Ramos (cell line): ENCODE measurements at regions not wholly inside any gene's neighbourhood (a gene's known extent, or its start where the extent isn't known, plus 50 kb on each side); places are given as distances from the start of the nearest gene placed in this dataset.

ENCODE experiments used
- in situ Hi-C: fragments of 300-500 bp; cut with MboI; formaldehyde crosslinking; loops from one replicate; pipeline ENCODE4 v1.14.3; 2022; ENCODE audit warnings: low sequenced_read_pairs; ENCODE audit not compliant: unreplicated experiment

DNA sequence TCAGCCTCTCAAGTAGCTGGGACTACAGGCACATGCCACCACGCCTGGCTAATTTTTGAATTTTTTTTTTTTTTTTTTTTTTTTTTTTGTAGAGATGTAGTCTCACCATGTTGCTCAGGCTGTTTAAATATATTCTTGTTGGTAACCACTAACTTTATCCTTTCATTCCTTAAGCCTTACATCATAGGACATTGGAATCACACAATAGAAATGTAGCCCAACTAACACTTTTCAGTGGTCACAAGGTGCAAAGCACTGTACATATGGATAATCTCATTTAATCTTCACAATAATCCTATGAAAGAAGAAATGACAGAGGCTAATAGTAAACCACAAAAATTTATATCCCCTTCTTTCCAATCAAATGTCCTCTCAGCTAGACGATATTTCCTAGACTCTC is 417.8 kb upstream of the DACH1 start:
- in situ Hi-C loops: no loop called here

- in situ Hi-C loops: no loop called here
Observed at GRCh38 chr13:72261732-72262131, 394.7 kb upstream of the DACH1 start.

- in situ Hi-C loops: no loop called here
Observed at GRCh38 chr13:72259528-72259927, 392.5 kb upstream of the DACH1 start.

- in situ Hi-C loops: no loop called here
Observed at GRCh38 chr13:72258340-72258981, 391.5 kb upstream of the DACH1 start.

DNA sequence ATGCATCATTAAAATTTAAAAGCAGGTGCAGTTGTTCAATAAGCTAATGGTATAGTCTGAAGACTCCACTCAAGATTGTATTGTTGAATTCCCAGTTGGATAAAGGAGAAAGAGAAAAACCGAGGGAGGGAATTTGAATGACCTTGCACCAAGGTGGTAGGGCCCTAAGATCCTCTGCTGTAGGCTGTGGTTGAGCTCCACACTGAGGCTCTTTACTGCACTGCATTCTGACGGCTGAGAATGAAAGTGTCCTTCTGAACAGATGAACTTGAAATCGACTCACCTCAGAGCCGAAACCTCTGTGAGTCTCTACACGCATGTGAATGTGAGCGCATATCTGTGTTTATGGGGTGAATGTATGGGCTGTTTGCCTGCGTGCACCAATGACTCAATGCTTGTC is 388.9 kb upstream of the DACH1 start:
- in situ Hi-C loops: no loop called here

DNA sequence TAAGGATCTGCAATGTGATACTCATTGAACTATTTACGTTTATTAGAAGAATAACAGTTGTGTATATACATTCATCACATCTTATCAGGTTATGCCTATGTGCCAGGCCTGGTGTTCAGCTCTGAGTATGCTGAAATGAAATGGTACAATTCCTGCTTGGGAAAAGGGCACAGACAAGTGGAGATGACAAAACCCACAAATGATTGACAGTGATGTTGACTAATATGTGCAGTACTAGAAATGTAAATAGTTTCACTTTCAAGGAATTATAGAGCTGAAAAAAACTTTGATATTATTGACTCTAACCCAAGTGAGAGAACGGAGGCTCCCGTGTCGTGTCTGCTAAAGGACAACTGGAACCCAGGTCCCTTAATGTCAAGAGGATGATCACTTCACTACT is 386.8 kb upstream of the DACH1 start:
- in situ Hi-C loops: no loop called here

- in situ Hi-C loops: no loop called here
Observed at GRCh38 chr13:72246396-72246795, 379.4 kb upstream of the DACH1 start.

GRCh38 chr13:72244788-72245187 is 377.8 kb upstream of the DACH1 start:
- in situ Hi-C loops: no loop called here

- in situ Hi-C loops: no loop called here
Observed at GRCh38 chr13:72230131-72230530, 363.1 kb upstream of the DACH1 start.

- in situ Hi-C loops: no loop called here
Observed at GRCh38 chr13:72229067-72229466, 362.1 kb upstream of the DACH1 start.

GRCh38 chr13:72221276-72221962 is 354.4 kb upstream of the DACH1 start:
- in situ Hi-C loops: no loop called here

DNA sequence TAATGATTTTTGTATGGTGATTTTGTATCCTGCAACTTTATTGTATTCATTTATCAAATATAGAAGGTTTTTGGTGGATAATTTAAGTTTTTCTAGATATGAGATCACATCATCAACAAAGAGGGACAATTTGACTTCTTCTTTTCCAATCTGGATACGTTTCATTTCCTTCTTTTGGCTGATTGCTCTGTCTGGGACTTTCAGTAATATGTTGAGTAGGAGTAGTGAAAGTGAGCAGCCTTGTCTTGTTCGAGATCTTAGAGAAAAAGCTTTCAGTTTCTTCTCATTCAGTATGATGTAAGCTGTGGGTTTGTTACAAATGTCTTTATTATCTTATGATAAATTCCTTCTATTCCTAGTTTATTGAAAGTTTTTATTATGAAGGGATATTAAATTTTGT is 352.0 kb upstream of the DACH1 start:
- in situ Hi-C loops: no loop called here

DNA sequence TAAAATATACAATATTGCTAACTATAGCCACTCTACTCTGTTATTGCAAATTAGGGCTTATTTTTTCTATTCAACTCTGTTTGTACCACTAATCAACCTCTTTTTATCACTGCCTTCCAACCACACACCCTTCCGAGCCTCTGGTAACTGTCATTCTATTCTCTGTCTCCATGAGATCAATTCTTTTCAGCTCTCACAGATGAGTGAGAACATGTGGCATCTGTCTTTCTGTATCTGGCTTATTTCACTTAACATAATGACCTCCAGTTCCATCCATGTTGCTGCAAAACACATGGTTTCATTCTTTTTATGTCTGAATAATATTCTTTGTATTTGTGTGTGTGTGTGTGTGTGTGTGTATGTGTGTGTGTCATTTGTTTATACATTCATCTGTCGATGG is 350.1 kb upstream of the DACH1 start:
- in situ Hi-C loops: no loop called here

GRCh38 chr13:72208112-72208645 is 341.2 kb upstream of the DACH1 start:
- in situ Hi-C loops: no loop called here

- in situ Hi-C loops: no loop called here
Observed at GRCh38 chr13:72205773-72206172, 338.8 kb upstream of the DACH1 start.

GRCh38 chr13:72204291-72204690 is 337.3 kb upstream of the DACH1 start:
- in situ Hi-C loops: no loop called here

DNA sequence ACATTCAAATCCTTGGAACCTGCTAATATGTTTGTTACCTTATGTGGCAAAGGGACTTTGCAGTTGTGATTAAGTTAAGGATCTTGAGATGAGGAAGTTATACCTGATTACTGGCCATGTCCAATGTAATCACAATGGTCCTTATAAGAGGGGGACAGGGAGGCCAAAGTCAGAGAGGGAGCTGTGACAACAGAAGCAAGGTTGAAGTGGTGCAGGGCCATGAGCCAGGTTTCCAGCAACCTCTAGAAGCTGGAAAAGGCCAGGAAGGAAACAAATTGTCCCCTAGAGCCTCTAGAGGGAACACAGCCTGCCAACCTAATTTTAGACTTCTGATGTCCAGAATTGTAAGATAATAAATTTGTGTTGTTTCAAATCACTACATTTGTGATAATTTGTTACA is 334.7 kb upstream of the DACH1 start:
- in situ Hi-C loops: no loop called here

DNA sequence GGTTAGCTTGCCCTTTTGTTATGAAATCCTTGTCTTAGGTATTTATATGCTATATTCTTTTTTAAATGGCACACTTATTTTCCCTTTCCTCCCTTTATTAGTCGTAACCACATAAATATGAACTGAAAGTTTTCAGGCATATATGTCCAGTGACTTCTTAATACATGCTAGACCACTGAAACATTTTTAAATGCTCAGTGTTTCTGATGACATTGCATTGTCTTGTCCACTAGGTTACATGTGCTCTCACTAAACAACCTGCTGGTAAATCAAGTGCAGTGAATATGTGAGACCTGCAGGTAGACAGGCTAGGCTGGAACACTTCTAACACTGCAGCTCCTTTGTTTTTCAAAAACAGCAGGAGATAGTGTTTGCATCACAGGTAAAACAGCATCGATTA is 332.6 kb upstream of the DACH1 start:
- in situ Hi-C loops: loop anchor here (10.0 kb wide), 1 partner anchor 65 kb away; no protein-coding TSS in a partner anchor

DNA sequence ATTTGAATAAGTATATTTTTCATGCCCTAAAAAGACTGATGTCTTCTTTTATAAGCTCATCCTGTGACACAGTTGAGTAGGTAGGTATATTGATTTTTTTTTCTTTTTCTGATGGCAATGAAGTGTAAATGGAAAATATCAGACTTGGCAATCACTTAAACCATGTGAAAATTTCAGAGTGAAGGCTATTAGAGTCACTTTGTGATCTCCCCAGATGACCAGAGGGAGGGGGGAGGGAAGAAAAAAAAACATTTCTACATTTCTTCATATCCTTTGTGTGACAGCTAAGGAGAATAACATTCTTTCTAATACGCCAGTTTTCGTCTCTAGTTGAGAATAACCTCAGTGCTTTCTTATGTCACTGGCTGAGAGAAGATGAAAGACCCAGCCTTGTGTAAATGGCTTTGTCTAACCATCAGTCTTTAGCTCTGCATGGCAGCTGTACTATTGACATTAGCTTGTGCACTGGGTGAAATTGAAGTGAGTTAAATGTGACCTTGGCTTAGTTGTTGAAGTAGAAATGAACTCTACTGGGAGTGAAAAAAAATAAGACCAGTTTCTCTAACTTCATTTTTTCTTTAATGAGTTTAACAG is 332.1 kb upstream of the DACH1 start:
- in situ Hi-C loops: loop anchor here (10.0 kb wide), 1 partner anchor 64 kb away; no protein-coding TSS in a partner anchor

DNA sequence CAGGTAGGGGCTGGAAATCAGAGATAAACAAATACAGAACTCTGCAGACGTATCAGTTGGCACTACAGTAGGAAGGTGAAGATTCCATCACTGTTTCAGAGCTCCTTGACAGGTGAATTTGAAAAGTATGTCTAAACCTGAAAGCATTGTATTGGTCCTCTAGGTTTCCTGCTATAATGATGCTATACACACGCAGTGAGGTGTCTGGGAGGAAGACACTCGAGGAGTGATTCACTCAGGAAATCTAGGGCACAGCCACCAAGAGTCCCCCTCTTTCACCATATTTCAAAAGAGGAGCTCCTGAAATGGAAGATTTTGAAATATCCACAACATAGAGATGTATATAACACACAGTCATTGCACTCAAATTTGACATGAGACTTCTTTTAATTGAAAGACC is 331.0 kb upstream of the DACH1 start:
- in situ Hi-C loops: loop anchor here (10.0 kb wide), 1 partner anchor 63 kb away; no protein-coding TSS in a partner anchor

- in situ Hi-C loops: loop anchor here (10.0 kb wide), 1 partner anchor 60 kb away; no protein-coding TSS in a partner anchor
Observed at GRCh38 chr13:72195044-72195704, 328.2 kb upstream of the DACH1 start.
